H1 (cell line): ENCODE measurements at regions not wholly inside any gene's neighbourhood (a gene's known extent, or its start where the extent isn't known, plus 50 kb on each side); places are given as distances from the start of the nearest gene placed in this dataset.
"Not testable (repeated sequence)": the region's sequence is repeated elsewhere in the genome, so short reads cannot be mapped to it uniquely, and the experiment has no call there.

Experiments used
- CTCF ChIA-PET: fragments of 300-600 bp; sonication (Branson Sonifier 250); formaldehyde crosslinking; loops from one replicate; lab custom pipeline; 2021; ENCODE audit not compliant: partially characterized antibody; lab: Charles Lee
- POLR2A ChIA-PET: fragments of 300-600 bp; sonication (Branson Sonifier 250); formaldehyde crosslinking; loops from one replicate; lab custom pipeline; 2021; ENCODE audit warnings: inconsistent platforms; ENCODE audit not compliant: partially characterized antibody; lab: Charles Lee
- DNase-seq, 2 experiments: peaks; one replicate each; pipeline versions ENCODE4 v3.0.0 to v3.0.0-alpha.2; 2010 to 2022; ENCODE audit warnings: low spot score in 2 of 2, low read depth in 1 of 2, mixed read lengths in 1 of 2
- FAIRE-seq: peaks from 2 replicates; lab custom pipeline; 2011; peaks lifted over from hg19 to GRCh38; lab: Jason Lieb, UNC
- H2AFZ ChIP-seq: 2 replicates; pipeline ENCODE4 v1.8.1; 2012; ENCODE audit warnings: low read length, inconsistent platforms
- H2AK5ac ChIP-seq: 2 replicates; pipeline ENCODE4 v1.6.1; 2013; ENCODE audit warnings: low read depth, low read length
- H2BK120ac ChIP-seq: replicated peaks from 2 replicates; pipeline ENCODE3; 2013; ENCODE audit warnings: low read depth, low read length, inconsistent platforms
- H2BK12ac ChIP-seq: 2 replicates; pipeline ENCODE4 v1.6.1; 2013; ENCODE audit warnings: low read depth, low read length
- H2BK15ac ChIP-seq: 2 replicates; pipeline ENCODE4 v1.6.1; 2013; ENCODE audit warnings: low read length
- H2BK20ac ChIP-seq: 2 replicates; pipeline ENCODE4 v1.6.1; 2013; ENCODE audit warnings: low read length
- H2BK5ac ChIP-seq: 2 replicates; pipeline ENCODE4 v1.6.1; 2013; ENCODE audit warnings: low read depth, low read length
- H3K14ac ChIP-seq: 2 replicates; pipeline ENCODE4 v1.6.1; 2013; ENCODE audit warnings: inconsistent platforms; ENCODE audit not compliant: insufficient read length
- H3K18ac ChIP-seq: 2 replicates; pipeline ENCODE4 v1.6.1; 2013; ENCODE audit warnings: low read length; ENCODE audit errors: extremely low read depth
- H3K23ac ChIP-seq: 2 replicates; pipeline ENCODE4 v1.6.1; 2013; ENCODE audit warnings: inconsistent platforms; ENCODE audit not compliant: insufficient read length
- H3K23me2 ChIP-seq: 2 replicates; pipeline ENCODE4 v1.6.1; 2013; ENCODE audit warnings: low read depth, low read length
- H3K27ac ChIP-seq: 2 replicates; pipeline ENCODE4 v1.6.1; 2011; ENCODE audit warnings: low read depth, low read length, inconsistent platforms
- H3K27me3 ChIP-seq, 4 experiments: replicated peaks in 1 of 4; 1 replicate in 1 of 4; 2 replicates in 3 of 4; pipeline versions ENCODE4 v1.6.1 to v1.8.1; 2011 to 2013; ENCODE audit warnings: low read length in 3 of 4, mild to moderate bottlenecking in 3 of 4, inconsistent platforms in 2 of 4, mixed read lengths in 2 of 4, moderate library complexity in 1 of 4; ENCODE audit not compliant: control insufficient read depth in 3 of 4, insufficient read depth in 3 of 4; ENCODE audit errors: extremely low read depth in 1 of 4
- H3K36me3 ChIP-seq, 4 experiments: 2 replicates each; pipeline versions ENCODE4 v1.6.1 to v1.8.1; 2011 to 2013; ENCODE audit warnings: mild to moderate bottlenecking in 4 of 4, low read length in 3 of 4, moderate library complexity in 2 of 4, control low read depth in 1 of 4, inconsistent platforms in 1 of 4; ENCODE audit not compliant: insufficient read depth in 4 of 4, control insufficient read depth in 2 of 4
- H3K4ac ChIP-seq: replicated peaks from 2 replicates; pipeline ENCODE3; 2013; ENCODE audit warnings: low read length, low read depth, mixed read lengths, inconsistent platforms; ENCODE audit not compliant: insufficient read length
- H3K4me1 ChIP-seq, 4 experiments: replicated peaks in 1 of 4; 1 replicate in 1 of 4; 2 replicates in 3 of 4; pipeline versions ENCODE4 v1.6.1 to v1.8.1; 2011 to 2013; ENCODE audit warnings: low read length in 3 of 4, inconsistent platforms in 2 of 4, mixed read lengths in 1 of 4; ENCODE audit not compliant: insufficient read depth in 4 of 4, control insufficient read depth in 3 of 4
- H3K4me2 ChIP-seq, 2 experiments: 2 replicates each; pipeline versions ENCODE4 v1.6.1 to v1.8.1; 2011 to 2013; ENCODE audit warnings: low read depth in 2 of 2, low read length in 2 of 2, control low read depth in 1 of 2, inconsistent platforms in 1 of 2, mild to moderate bottlenecking in 1 of 2; ENCODE audit not compliant: insufficient read depth in 1 of 2
- H3K4me3 ChIP-seq, 4 experiments: fragments of 200-600, 300-600 bp in 1 of 4; sonication (generic), shearing (Covaris generic), sonication (Bioruptor Twin) in 1 of 4; 2 replicates each; pipeline versions ENCODE4 v1.5.1 to v1.8.1; 2011 to 2016; ENCODE audit warnings: low read length in 4 of 4, low read depth in 3 of 4, control low read depth in 2 of 4, inconsistent platforms in 2 of 4, mild to moderate bottlenecking in 2 of 4, mixed read lengths in 1 of 4, moderate library complexity in 1 of 4; ENCODE audit not compliant: insufficient read depth in 2 of 4; ENCODE audit errors: extremely low read depth in 1 of 4
- H3K56ac ChIP-seq: replicated peaks from 2 replicates; pipeline ENCODE3; 2013; ENCODE audit warnings: low read depth, mild to moderate bottlenecking, mixed read lengths, low read length, inconsistent platforms; ENCODE audit not compliant: insufficient read length
- H3K79me1 ChIP-seq: 2 replicates; pipeline ENCODE4 v1.6.1; 2013; ENCODE audit warnings: low read depth, low read length, control low read depth
- H3K79me2 ChIP-seq, 2 experiments: 2 replicates each; pipeline versions ENCODE4 v1.6.1 to v1.8.1; 2012 to 2013; ENCODE audit warnings: low read length in 2 of 2, mild to moderate bottlenecking in 2 of 2, inconsistent platforms in 1 of 2; ENCODE audit not compliant: insufficient read depth in 2 of 2, control insufficient read depth in 1 of 2
- H3K9ac ChIP-seq, 4 experiments: replicated peaks in 1 of 4; 1 replicate in 1 of 4; 2 replicates in 3 of 4; pipeline versions ENCODE4 v1.6.1 to v1.8.1; 2011 to 2013; ENCODE audit warnings: low read depth in 3 of 4, low read length in 3 of 4, control low read depth in 2 of 4, mild to moderate bottlenecking in 2 of 4, moderate library complexity in 2 of 4, inconsistent platforms in 1 of 4; ENCODE audit errors: extremely low read depth in 1 of 4
- H3K9me3 ChIP-seq, 2 experiments: 2 replicates each; pipeline versions ENCODE4 v1.6.1 to v1.8.1; 2012 to 2013; ENCODE audit warnings: mild to moderate bottlenecking in 2 of 2, moderate library complexity in 2 of 2, control low read depth in 1 of 2, inconsistent platforms in 1 of 2, low read depth in 1 of 2, low read length in 1 of 2, mixed read lengths in 1 of 2; ENCODE audit not compliant: insufficient read depth in 2 of 2
- H4K20me1 ChIP-seq, 2 experiments: replicated peaks in 1 of 2; 2 replicates each; pipeline versions ENCODE3 to v1.8.1; 2011 to 2013; ENCODE audit warnings: inconsistent platforms in 2 of 2, low read length in 2 of 2, mild to moderate bottlenecking in 1 of 2; ENCODE audit not compliant: insufficient read depth in 2 of 2, control insufficient read depth in 1 of 2
- H4K5ac ChIP-seq: 2 replicates; pipeline ENCODE4 v1.6.1; 2013; ENCODE audit warnings: low read length, low read depth, mixed read lengths, inconsistent platforms; ENCODE audit not compliant: insufficient read length
- H4K8ac ChIP-seq: 2 replicates; pipeline ENCODE4 v1.8.0; 2013; ENCODE audit warnings: mild to moderate bottlenecking, moderate library complexity, low read length, inconsistent platforms; ENCODE audit not compliant: insufficient read depth; ENCODE audit errors: extremely low read depth
- H4K91ac ChIP-seq: replicated peaks from 2 replicates; pipeline ENCODE3; 2013; ENCODE audit warnings: low read length, mixed read lengths, inconsistent platforms; ENCODE audit not compliant: insufficient read length
- WGBS, 2 experiments: shearing (Covaris generic) in 1 of 2; methylation state at CpG; one replicate each; pipeline versions ENCODE4 v1.1.6 to v1.1.7; 2013 to 2015; ENCODE audit warnings: low lambda C conversion rate in 2 of 2, mixed read lengths in 2 of 2, inconsistent platforms in 1 of 2, low coverage in 1 of 2, missing lambda C conversion rate in 1 of 2; ENCODE audit not compliant: insufficient replicate concordance in 2 of 2, insufficient coverage in 1 of 2, insufficient read length in 1 of 2; ENCODE audit errors: extremely low coverage in 1 of 2, missing lambda C conversion rate in 1 of 2; 5-methylcytosine and 5-hydroxymethylcytosine counted together

GRCh38 chr1:187072262-187073034 is 243.7 kb downstream of the PLA2G4A start:
- H3K36me3 ChIP-seq, H3K4me2 ChIP-seq, H3K9me3 ChIP-seq, H3K79me2 ChIP-seq, H2BK5ac ChIP-seq, POLR2A ChIA-PET, H3K4me1 ChIP-seq, H3K23me2 ChIP-seq, H2AK5ac ChIP-seq, H4K91ac ChIP-seq, H3K27me3 ChIP-seq, H3K9ac ChIP-seq, H2BK120ac ChIP-seq, H3K4ac ChIP-seq, H3K14ac ChIP-seq, H2AFZ ChIP-seq, H2BK20ac ChIP-seq, H3K23ac ChIP-seq, H2BK12ac ChIP-seq, FAIRE-seq, H3K79me1 ChIP-seq, DNase-seq, H4K5ac ChIP-seq, H3K27ac ChIP-seq, H3K56ac ChIP-seq, H2BK15ac ChIP-seq, H4K8ac ChIP-seq, H3K4me3 ChIP-seq, H3K18ac ChIP-seq, H4K20me1 ChIP-seq: not testable (repeated sequence)
- CTCF ChIA-PET, result interaction anchor here (1.1 kb wide), 1 partner anchor 24 kb away, joined by 4 read pairs; no protein-coding TSS in a partner anchor
- 94% methylated on average over 21 of the region's 29 CpGs; no CpG with 5 or more reads in 1 of the 2 experiments for WGBS, 2 experiments
